ENCODE measurements at regions not wholly inside any gene's neighbourhood (a gene's known extent, or its start where the extent isn't known, plus 50 kb on each side); places are given as distances from the start of the nearest gene placed in this dataset.

- CTCF ChIA-PET, result no interaction called here
- no peaks in the 10 kb centered on the region for H3K4me1 Mint-ChIP-seq
- DNase-seq (ENCODE audit: low spot score), result no peak
- no peak for ATAC-seq
- POLR2A ChIA-PET, result no interaction called here
- peaks cover 34% of the 10 kb centered on the region for H3K9me3 Mint-ChIP-seq
- no peaks in the 10 kb centered on the region; the same call in 1 of the 2 replicates for H3K27me3 Mint-ChIP-seq (ENCODE audit: low read depth)
- TF ChIP-seq ATF3 (CRISPR knock-in tag; conservative IDR thresholded peaks at IDR 0.05) (no peak), CBFB (CRISPR knock-in tag; IDR thresholded peaks at IDR 0.05; ENCODE audit: low read depth) (no peak), E2F1 (CRISPR knock-in tag; IDR thresholded peaks at IDR 0.05) (no peak), ZNF232 (CRISPR knock-in tag; IDR thresholded peaks at IDR 0.05) (no peak), GABPB1 (CRISPR knock-in tag; IDR thresholded peaks at IDR 0.05) (no peak), NR2C2 (CRISPR knock-in tag; IDR thresholded peaks at IDR 0.05) (no peak), MLX (CRISPR knock-in tag; IDR thresholded peaks at IDR 0.05) (no peak), MYBL2 (CRISPR knock-in tag; IDR thresholded peaks at IDR 0.05) (no peak), GRHL2 (CRISPR knock-in tag; IDR thresholded peaks at IDR 0.05; ENCODE audit: insufficient replicate concordance, severe bottlenecking) (no peak), ARID4B (CRISPR knock-in tag; IDR thresholded peaks at IDR 0.05; ENCODE audit: borderline replicate concordance) (no peak), NR3C1 (CRISPR knock-in tag; conservative IDR thresholded peaks at IDR 0.05; ENCODE audit: low read depth) (no peak), E2F5 (CRISPR knock-in tag; IDR thresholded peaks at IDR 0.05) (no peak), ZSCAN18 (CRISPR knock-in tag; IDR thresholded peaks at IDR 0.05) (no peak), ZMAT4 (CRISPR knock-in tag; IDR thresholded peaks at IDR 0.05) (no peak), EMX1 (CRISPR knock-in tag; IDR thresholded peaks at IDR 0.05) (no peak), SOX15 (CRISPR knock-in tag; IDR thresholded peaks at IDR 0.05) (no peak), SP1 (CRISPR knock-in tag; conservative IDR thresholded peaks at IDR 0.05) (no peak)
- H3K27ac Mint-ChIP-seq, result no peak overlapping the region
- peaks cover 14% of the 10 kb centered on the region for H3K36me3 Mint-ChIP-seq
- H3K4me3 Mint-ChIP-seq, result no peak overlapping the region
Observed at GRCh38 chr11:121740902-121741301, 288.1 kb upstream of the SORL1-AS1 start.

GRCh38 chr11:121733858-121734257, 281.1 kb upstream of the SORL1-AS1 start:
- Mint-ChIP-seq H3K27ac (no peak overlapping the region), H3K36me3 (peaks cover 6% of the 10 kb centered on the region), H3K27me3 (ENCODE audit: low read depth) (no peaks in the 10 kb centered on the region), H3K4me3 (no peak overlapping the region), H3K9me3 (peaks cover 41% of the 10 kb centered on the region), H3K4me1 (no peaks in the 10 kb centered on the region)
- ChIA-PET POLR2A (no interaction called here), CTCF (no interaction called here)
- TF ChIP-seq ATF1 (CRISPR knock-in tag; IDR thresholded peaks at IDR 0.05) (no peak), SMAD4 (CRISPR knock-in tag; IDR thresholded peaks at IDR 0.05) (no peak), ZNF317 (CRISPR knock-in tag; IDR thresholded peaks at IDR 0.05; ENCODE audit: borderline replicate concordance, low read depth) (peak; percentile 96), ETV6 (CRISPR knock-in tag; IDR thresholded peaks at IDR 0.05) (no peak)
- ATAC-seq, result no peak
- no peak for DNase-seq (ENCODE audit: low spot score)
